ENCODE measurements at regions not wholly inside any gene's neighbourhood (a gene's known extent, or its start where the extent isn't known, plus 50 kb on each side); places are given as distances from the start of the nearest gene placed in this dataset.

DNA sequence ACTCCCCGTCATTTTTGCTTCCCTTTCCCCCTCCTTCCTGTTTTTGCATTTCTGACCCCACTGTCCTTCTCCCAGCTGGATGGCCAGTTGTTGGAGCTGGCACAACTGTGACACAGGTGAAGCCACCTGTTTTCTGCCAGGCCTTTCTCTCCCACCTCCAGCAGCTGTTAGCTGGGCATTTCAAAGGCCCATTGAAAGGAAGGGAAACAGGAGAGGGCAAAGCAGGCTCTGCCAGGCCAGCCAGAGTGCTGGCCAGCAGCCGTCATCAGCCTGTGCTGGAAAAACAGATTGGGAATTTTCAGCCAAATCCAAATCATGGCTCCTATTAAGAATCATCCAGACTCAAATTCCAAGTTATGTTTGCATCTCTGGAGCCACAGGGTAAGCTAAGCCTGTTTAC lies 155.2 kb upstream of the C2CD4B start:
- TF ChIP-seq CTCF (IDR thresholded peaks at IDR 0.05) (no peak), POLR2A (IDR thresholded peaks at IDR 0.05) (no peak)
